Skeletal muscle cell (primary cell): ENCODE measurements at regions not wholly inside any gene's neighbourhood (a gene's known extent, or its start where the extent isn't known, plus 50 kb on each side); places are given as distances from the start of the nearest gene placed in this dataset.
A peak's percentile ranks its signal among the peaks of the same experiment; 100 is the strongest.

Source experiments
- DNase-seq: peaks from one replicate; pipeline ENCODE4 v3.0.0-alpha.2; 2010; ENCODE audit warnings: low read depth
- H3K4me3 ChIP-seq: 2 replicates; pipeline ENCODE4 v1.5.1; 2011; ENCODE audit warnings: low read depth, mild to moderate bottlenecking, control low read depth, low read length, moderate library complexity

- no peak overlapping the region for H3K4me3 ChIP-seq
- DNase-seq: no peak
These were observed 1297.5 kb upstream of the SORCS1 start for GRCh38 chr10:108462005-108462404.

- DNase-seq: peak; percentile 37
- no peak overlapping the region for H3K4me3 ChIP-seq
These were observed 1290.3 kb upstream of the SORCS1 start for GRCh38 chr10:108454793-108455192.

- no peak for DNase-seq
These were observed 1289.7 kb upstream of the SORCS1 start for GRCh38 chr10:108454224-108454623.

GRCh38 chr10:108453166-108453565, 1288.7 kb upstream of the SORCS1 start:
- H3K4me3 ChIP-seq: no peak overlapping the region
- DNase-seq: no peak

More at GRCh38 chr10:108454224-108454623, 1289.7 kb upstream of the SORCS1 start:
- H3K4me3 ChIP-seq: no peak overlapping the region

GRCh38 chr10:108452533-108452932, 1288.0 kb upstream of the SORCS1 start:
- no peak overlapping the region for H3K4me3 ChIP-seq
- DNase-seq: peak; percentile 15

GRCh38 chr10:108450280-108450679, 1285.8 kb upstream of the SORCS1 start:
- no peak overlapping the region for H3K4me3 ChIP-seq
- DNase-seq: no peak

- no peak for DNase-seq
- H3K4me3 ChIP-seq: no peak overlapping the region
These were observed 1281.2 kb upstream of the SORCS1 start for GRCh38 chr10:108445746-108446145.

GRCh38 chr10:108443636-108444035, 1279.1 kb upstream of the SORCS1 start:
- no peak overlapping the region for H3K4me3 ChIP-seq
- DNase-seq: no peak

- no peak overlapping the region for H3K4me3 ChIP-seq
- peak; percentile 42 for DNase-seq
These were observed 1274.9 kb upstream of the SORCS1 start for GRCh38 chr10:108439397-108439796.

- DNase-seq: no peak
- H3K4me3 ChIP-seq: no peak overlapping the region
These were observed 1271.6 kb upstream of the SORCS1 start for GRCh38 chr10:108436096-108436495.

- H3K4me3 ChIP-seq: no peak overlapping the region
- no peak for DNase-seq
These were observed 1270.2 kb upstream of the SORCS1 start for GRCh38 chr10:108434559-108435252.

GRCh38 chr10:108427146-108427545, 1262.6 kb upstream of the SORCS1 start:
- no peak overlapping the region for H3K4me3 ChIP-seq
- DNase-seq: no peak

- no peak for DNase-seq
- H3K4me3 ChIP-seq: no peak overlapping the region
These were observed 1260.9 kb upstream of the SORCS1 start for GRCh38 chr10:108425283-108425964.

GRCh38 chr10:108424656-108425055, 1260.2 kb upstream of the SORCS1 start:
- no peak overlapping the region for H3K4me3 ChIP-seq
- DNase-seq: peak; percentile 30

- DNase-seq: no peak
- no peak overlapping the region for H3K4me3 ChIP-seq
These were observed 1257.8 kb upstream of the SORCS1 start for GRCh38 chr10:108422286-108422685.

GRCh38 chr10:108421266-108421665, 1256.8 kb upstream of the SORCS1 start:
- no peak for DNase-seq
- no peak overlapping the region for H3K4me3 ChIP-seq

GRCh38 chr10:108413954-108414353, 1249.4 kb upstream of the SORCS1 start:
- DNase-seq: no peak

GRCh38 chr10:108412323-108412722, 1247.8 kb upstream of the SORCS1 start:
- no peak overlapping the region for H3K4me3 ChIP-seq
- DNase-seq: no peak

More at GRCh38 chr10:108413954-108414353, 1249.4 kb upstream of the SORCS1 start:
- H3K4me3 ChIP-seq: no peak overlapping the region

GRCh38 chr10:108411894-108412293, 1247.4 kb upstream of the SORCS1 start:
- no peak for DNase-seq
- no peak overlapping the region for H3K4me3 ChIP-seq

- DNase-seq: no peak
- H3K4me3 ChIP-seq: no peak overlapping the region
These were observed 1246.7 kb upstream of the SORCS1 start for GRCh38 chr10:108411206-108411605.

- H3K4me3 ChIP-seq: no peak overlapping the region
- no peak for DNase-seq
These were observed 1245.7 kb upstream of the SORCS1 start for GRCh38 chr10:108410236-108410635.
